Keratinocyte (primary cell): ENCODE measurements at regions not wholly inside any gene's neighbourhood (a gene's known extent, or its start where the extent isn't known, plus 50 kb on each side); places are given as distances from the start of the nearest gene placed in this dataset.

Experiments used
- EZH2 ChIP-seq: IDR thresholded peaks from one replicate; pipeline ENCODE4 v1.6.1; 2012; ENCODE audit warnings: inconsistent platforms, mild to moderate bottlenecking, low read length, moderate library complexity
- TF ChIP-seq, protein P1 (sequence below), 3 experiments: IDR thresholded peaks in 1 of 3; conservative IDR thresholded peaks in 1 of 3; optimal IDR thresholded peaks in 1 of 3; 2 replicates in 2 of 3; 3 replicates in 1 of 3; pipeline versions ENCODE3 to v1.5.1; 2011; ENCODE audit warnings: low read length in 3 of 3, mild to moderate bottlenecking in 3 of 3, moderate library complexity in 2 of 3, control low read depth in 1 of 3, inconsistent platforms in 1 of 3; ENCODE audit not compliant: insufficient read depth in 2 of 3; ENCODE audit errors: extremely low read depth in 1 of 3

DNA sequence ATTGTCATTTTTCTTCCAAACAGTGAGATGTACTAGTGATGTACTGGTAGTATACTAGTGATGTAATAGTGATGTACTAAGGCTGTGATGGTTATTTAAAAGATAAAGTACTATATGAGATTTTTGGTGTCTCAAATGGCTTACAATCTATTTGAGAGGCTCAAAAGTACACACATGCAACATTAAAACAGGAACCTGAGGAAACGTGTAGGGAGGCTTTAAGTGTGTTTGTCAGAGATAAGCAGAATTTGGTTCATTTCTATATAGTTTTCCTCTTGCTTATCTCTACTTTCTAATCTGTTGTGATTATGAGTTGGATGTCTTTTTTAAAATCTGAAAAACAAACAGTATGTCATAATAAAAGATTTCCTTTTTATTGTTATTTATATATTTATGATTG lies 100.9 kb upstream of the SERTAD2 start:
- TF ChIP-seq, protein P1, sequence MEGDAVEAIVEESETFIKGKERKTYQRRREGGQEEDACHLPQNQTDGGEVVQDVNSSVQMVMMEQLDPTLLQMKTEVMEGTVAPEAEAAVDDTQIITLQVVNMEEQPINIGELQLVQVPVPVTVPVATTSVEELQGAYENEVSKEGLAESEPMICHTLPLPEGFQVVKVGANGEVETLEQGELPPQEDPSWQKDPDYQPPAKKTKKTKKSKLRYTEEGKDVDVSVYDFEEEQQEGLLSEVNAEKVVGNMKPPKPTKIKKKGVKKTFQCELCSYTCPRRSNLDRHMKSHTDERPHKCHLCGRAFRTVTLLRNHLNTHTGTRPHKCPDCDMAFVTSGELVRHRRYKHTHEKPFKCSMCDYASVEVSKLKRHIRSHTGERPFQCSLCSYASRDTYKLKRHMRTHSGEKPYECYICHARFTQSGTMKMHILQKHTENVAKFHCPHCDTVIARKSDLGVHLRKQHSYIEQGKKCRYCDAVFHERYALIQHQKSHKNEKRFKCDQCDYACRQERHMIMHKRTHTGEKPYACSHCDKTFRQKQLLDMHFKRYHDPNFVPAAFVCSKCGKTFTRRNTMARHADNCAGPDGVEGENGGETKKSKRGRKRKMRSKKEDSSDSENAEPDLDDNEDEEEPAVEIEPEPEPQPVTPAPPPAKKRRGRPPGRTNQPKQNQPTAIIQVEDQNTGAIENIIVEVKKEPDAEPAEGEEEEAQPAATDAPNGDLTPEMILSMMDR (optimal IDR thresholded peaks at IDR 0.05 in 1 of 3, IDR thresholded peaks at IDR 0.05 in 1 of 3, conservative IDR thresholded peaks at IDR 0.05 in 1 of 3; ENCODE audit: extremely low read depth in 1 of 3, insufficient read depth in 2 of 3, low read length in 3 of 3), result no peak
- TF ChIP-seq EZH2, result no peak
